BE2C (cell line): ENCODE measurements at regions not wholly inside any gene's neighbourhood (a gene's known extent, or its start where the extent isn't known, plus 50 kb on each side); places are given as distances from the start of the nearest gene placed in this dataset.

Experiments used
- DNase-seq: peaks from one replicate; pipeline ENCODE4 v3.0.0-alpha.2; 2020
- H3K27me3 ChIP-seq: fragments of 250-450 bp; sonication (Bioruptor Pico); 2 replicates; pipeline ENCODE4 v1.5.1; 2020; ENCODE audit warnings: mild to moderate bottlenecking
- H3K36me3 ChIP-seq: fragments of 250-450 bp; sonication (Bioruptor Pico); 2 replicates; pipeline ENCODE4 v1.5.1; 2020; ENCODE audit warnings: mild to moderate bottlenecking
- H3K4me1 ChIP-seq: fragments of 250-450 bp; sonication (Bioruptor Pico); 2 replicates; pipeline ENCODE4 v1.5.1; 2020
- H3K4me3 ChIP-seq: 2 replicates; pipeline ENCODE4 v1.5.1; 2011; ENCODE audit warnings: low read depth, low read length
- H3K9me3 ChIP-seq: fragments of 250-450 bp; sonication (Bioruptor Pico); 2 replicates; pipeline ENCODE4 v1.5.1; 2020
- CTCF ChIP-seq: IDR thresholded peaks from 2 replicates; pipeline ENCODE4 v1.5.1; 2012; ENCODE audit warnings: mild to moderate bottlenecking, low read depth, low read length

DNA sequence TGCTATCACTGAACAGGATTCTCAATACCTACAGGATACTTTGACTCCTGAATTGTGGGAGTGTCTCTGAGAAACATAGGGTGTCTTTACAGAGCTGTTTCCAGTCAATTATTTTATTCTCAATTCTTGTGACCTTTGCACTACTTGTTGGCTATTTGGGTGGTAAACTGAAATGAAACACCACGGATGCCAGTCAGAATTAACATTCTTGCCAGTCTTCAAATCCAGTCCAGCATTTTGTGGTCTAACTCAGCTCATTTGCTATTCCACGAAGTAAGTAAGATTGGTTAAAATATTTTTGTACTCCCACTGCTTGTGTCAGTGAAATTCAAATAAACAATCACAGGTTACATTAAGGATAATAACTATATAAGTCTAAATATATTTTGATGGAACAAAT lies 197.9 kb downstream of the ANKRD50 start:
- Histone ChIP-seq H3K4me1 (no peaks in the 10 kb centered on the region), H3K36me3 (no peaks in the 10 kb centered on the region), H3K9me3 (no peaks in the 10 kb centered on the region), H3K4me3 (no peak overlapping the region), H3K27me3 (no peaks in the 10 kb centered on the region)
- DNase-seq = no peak
- no peak for TF ChIP-seq CTCF

DNA sequence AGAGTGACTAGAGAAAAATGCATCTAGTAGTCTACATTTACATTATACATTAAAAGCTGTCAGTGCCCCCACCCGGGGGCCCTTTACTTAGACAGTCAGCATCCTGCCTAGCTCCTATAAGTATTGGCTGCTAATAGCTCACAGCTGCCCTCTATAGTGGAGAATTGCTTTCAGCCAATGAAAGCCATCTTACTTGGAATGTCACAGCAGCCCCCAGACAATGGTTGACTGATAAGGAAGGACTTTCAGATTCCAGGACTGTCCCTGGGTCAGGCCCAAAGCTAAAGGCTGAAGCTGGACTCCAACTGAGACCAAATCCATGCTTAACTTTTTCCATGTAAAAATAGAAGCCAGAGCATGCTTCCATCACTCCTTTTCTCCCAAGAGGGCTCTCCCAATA lies 196.9 kb downstream of the ANKRD50 start:
- peak; percentile 46 for TF ChIP-seq CTCF
- H3K27me3 ChIP-seq = no peaks in the 10 kb centered on the region
- H3K36me3 ChIP-seq = no peaks in the 10 kb centered on the region
- no peak for DNase-seq
- no peak overlapping the region for H3K4me3 ChIP-seq
- no peaks in the 10 kb centered on the region for H3K9me3 ChIP-seq
- no peaks in the 10 kb centered on the region for H3K4me1 ChIP-seq

DNA sequence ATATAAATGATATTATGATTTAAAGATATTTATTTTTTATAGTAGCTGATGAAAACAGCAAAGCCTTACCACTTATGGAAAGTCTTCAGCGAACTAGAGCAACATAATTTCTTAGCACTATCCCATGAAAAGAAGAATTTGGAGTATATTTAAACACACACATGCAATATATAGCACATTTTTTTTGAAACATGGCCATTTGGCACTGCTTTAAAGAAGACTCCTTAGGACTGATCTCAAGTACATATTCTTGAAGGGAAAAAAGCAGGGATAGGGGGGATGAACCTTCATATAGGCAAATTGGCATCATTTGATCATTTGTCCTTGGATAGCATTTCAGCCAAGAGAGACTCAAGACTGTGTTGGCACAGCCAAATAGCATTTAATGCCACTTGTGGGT lies 193.3 kb downstream of the ANKRD50 start:
- Histone ChIP-seq H3K36me3 (no peaks in the 10 kb centered on the region), H3K4me1 (no peaks in the 10 kb centered on the region), H3K4me3 (no peak overlapping the region), H3K9me3 (no peaks in the 10 kb centered on the region), H3K27me3 (no peaks in the 10 kb centered on the region)
- TF ChIP-seq CTCF = no peak
- no peak for DNase-seq

GRCh38 chr4:124523816-124524215 lies 188.7 kb downstream of the ANKRD50 start:
- TF ChIP-seq CTCF = no peak

GRCh38 chr4:124525524-124525923 lies 187.0 kb downstream of the ANKRD50 start:
- H3K9me3 ChIP-seq = no peaks in the 10 kb centered on the region
- no peak for TF ChIP-seq CTCF
- H3K4me3 ChIP-seq = no peak overlapping the region
- no peaks in the 10 kb centered on the region for H3K36me3 ChIP-seq
- no peaks in the 10 kb centered on the region for H3K27me3 ChIP-seq
- H3K4me1 ChIP-seq = no peaks in the 10 kb centered on the region
- DNase-seq = no peak

More at GRCh38 chr4:124523816-124524215, 188.7 kb downstream of the ANKRD50 start:
- H3K4me3 ChIP-seq = no peak overlapping the region
- H3K27me3 ChIP-seq = no peaks in the 10 kb centered on the region
- no peaks in the 10 kb centered on the region for H3K36me3 ChIP-seq
- H3K4me1 ChIP-seq = no peaks in the 10 kb centered on the region
- DNase-seq = no peak
- H3K9me3 ChIP-seq = no peaks in the 10 kb centered on the region

GRCh38 chr4:124526331-124526730 lies 186.2 kb downstream of the ANKRD50 start:
- TF ChIP-seq CTCF = no peak
- H3K36me3 ChIP-seq = no peaks in the 10 kb centered on the region
- H3K9me3 ChIP-seq = no peaks in the 10 kb centered on the region
- DNase-seq = no peak
- no peak overlapping the region for H3K4me3 ChIP-seq
- H3K27me3 ChIP-seq = no peaks in the 10 kb centered on the region
- no peaks in the 10 kb centered on the region for H3K4me1 ChIP-seq
